GM21447 (cell line): ENCODE measurements at regions not wholly inside any gene's neighbourhood (a gene's known extent, or its start where the extent isn't known, plus 50 kb on each side); places are given as distances from the start of the nearest gene placed in this dataset.
"Not testable (repeated sequence)": the region's sequence is repeated elsewhere in the genome, so short reads cannot be mapped to it uniquely, and the experiment has no call there.

Source experiments
- ATAC-seq: cut with Tn5 transposase; IDR thresholded peaks from one replicate; pipeline ENCODE4 v1.9.1; 2021; ENCODE audit not compliant: unreplicated experiment

DNA sequence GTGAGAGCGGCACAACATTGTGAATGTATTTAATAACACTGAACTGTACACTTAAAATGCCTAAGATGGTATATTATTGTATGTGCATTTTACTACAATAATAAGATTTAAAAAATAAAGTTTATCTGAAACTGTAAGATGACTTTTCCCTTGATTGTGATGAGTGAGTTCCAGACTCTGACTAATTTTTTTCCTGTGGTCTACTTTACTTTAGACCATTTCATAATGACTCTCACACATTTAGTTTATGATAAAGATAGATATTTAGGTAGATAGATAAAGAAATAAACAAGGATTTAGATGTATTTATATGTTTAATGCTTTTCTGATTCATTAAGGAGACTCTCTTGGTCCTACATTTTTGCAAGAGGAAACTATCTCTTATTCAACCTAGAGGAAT is 835.9 kb upstream of the SORCS1 start:
- ATAC-seq = no peak

DNA sequence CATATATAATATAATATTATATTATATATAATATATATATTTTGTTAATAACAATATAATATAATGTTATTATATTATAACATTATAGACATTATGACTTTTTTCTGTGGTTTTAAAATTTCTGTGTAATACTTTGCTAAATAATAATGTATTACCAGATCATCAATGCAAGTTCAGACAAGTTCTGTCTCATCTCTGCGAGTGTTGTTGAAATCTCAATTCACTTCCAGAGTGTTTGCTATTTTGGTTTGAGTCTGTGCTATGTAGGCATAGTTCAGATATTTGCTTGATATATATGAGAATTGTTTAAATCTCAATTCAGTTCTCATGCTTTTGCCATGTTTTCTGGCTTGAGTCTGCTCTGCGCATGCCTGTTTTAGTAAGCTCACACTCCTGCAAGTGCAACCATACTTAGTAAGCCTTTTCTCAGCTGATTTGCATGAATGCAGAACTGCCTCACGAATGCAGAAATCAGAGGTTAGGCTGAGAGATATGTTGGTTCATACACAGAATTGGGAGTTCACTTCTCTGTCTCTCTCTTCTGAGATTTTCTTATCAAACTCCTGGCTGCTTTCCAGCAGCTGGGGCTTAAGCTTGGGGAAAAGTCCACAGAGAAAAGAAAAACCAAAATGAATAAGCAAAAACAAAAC is 830.2 kb upstream of the SORCS1 start:
- no peak for ATAC-seq

DNA sequence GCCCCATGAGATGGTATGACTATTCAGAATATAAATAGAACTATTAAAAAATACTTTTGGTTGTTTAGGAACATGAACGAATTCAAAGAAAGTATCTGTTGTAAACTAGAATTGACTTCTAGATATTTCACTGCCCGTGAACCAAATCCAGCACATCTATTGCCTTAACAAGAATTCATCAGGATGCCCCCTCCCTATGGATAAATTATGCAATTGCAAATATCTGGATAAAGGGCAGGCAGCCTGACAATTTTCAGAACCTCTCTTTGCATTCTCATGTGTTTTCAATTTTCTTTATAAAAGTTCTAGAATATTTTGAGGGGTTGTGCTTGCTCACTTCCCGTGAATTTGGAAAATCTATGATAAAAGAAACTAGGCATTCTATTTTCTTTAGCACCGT is 822.1 kb upstream of the SORCS1 start:
- ATAC-seq = no peak

- no peak for ATAC-seq
Observed at GRCh38 chr10:107984581-107984980, 820.1 kb upstream of the SORCS1 start.

DNA sequence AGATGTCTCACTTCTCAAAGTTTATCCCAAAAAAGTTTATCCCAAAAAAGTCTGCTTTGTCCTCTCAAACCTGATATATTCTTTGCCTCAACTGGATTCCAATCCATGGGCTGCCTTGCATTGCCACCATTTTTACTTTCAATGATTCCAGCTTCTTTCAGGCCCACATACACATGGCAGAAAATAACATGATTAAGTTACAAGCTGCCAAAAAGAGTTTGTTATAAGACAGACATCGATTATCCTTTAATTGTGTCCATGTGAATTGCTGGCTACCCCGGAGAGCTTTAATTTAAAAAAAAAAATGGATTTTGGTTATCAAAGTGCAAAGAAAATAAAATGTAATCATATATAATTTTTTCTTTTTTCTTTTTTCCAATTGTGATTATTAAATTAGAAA is 819.6 kb upstream of the SORCS1 start:
- no peak for ATAC-seq

DNA sequence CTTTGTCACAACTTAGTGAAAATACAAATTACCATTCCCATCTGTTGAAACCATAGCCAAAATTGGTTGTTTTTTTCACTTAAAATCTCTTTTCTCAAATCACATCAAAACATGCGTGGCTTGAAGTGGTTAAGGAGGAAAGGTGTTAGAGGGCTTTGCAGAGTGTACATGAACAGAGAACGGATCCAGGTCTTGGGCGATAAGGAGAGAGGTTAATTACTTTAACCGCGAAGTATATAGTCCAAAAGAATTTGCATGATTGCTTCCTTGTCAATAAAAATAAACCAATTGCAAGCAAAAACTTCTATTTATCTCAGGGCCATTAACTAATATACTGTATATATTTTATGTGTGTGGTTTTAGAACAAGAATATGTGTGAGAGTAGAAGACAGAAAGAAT is 813.9 kb upstream of the SORCS1 start:
- no peak for ATAC-seq

- no peak for ATAC-seq
Observed at GRCh38 chr10:107971973-107972372, 807.5 kb upstream of the SORCS1 start.

DNA sequence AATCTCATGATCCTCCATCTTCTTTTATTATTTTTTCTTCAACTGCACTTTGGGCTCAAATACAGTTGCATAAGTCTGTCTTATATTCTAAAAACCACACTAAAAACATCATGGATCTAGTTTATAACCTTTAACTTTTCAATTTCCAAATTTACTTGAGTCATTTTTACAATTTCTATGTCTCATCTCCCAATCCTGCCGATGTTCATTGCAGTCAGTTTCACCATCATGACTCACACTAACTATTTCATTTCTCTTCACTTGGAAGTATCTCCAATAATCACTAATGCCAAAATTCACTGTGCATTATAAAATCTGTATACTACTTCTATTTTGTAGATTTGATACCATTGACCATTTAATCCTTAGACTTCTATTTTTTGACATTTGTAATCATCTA is 806.9 kb upstream of the SORCS1 start:
- no peak for ATAC-seq

GRCh38 chr10:107970512-107970911 is 806.0 kb upstream of the SORCS1 start:
- ATAC-seq = no peak

- no peak for ATAC-seq
Observed at GRCh38 chr10:107969936-107970335, 805.4 kb upstream of the SORCS1 start.

GRCh38 chr10:107966826-107967225 is 802.3 kb upstream of the SORCS1 start:
- no peak for ATAC-seq

DNA sequence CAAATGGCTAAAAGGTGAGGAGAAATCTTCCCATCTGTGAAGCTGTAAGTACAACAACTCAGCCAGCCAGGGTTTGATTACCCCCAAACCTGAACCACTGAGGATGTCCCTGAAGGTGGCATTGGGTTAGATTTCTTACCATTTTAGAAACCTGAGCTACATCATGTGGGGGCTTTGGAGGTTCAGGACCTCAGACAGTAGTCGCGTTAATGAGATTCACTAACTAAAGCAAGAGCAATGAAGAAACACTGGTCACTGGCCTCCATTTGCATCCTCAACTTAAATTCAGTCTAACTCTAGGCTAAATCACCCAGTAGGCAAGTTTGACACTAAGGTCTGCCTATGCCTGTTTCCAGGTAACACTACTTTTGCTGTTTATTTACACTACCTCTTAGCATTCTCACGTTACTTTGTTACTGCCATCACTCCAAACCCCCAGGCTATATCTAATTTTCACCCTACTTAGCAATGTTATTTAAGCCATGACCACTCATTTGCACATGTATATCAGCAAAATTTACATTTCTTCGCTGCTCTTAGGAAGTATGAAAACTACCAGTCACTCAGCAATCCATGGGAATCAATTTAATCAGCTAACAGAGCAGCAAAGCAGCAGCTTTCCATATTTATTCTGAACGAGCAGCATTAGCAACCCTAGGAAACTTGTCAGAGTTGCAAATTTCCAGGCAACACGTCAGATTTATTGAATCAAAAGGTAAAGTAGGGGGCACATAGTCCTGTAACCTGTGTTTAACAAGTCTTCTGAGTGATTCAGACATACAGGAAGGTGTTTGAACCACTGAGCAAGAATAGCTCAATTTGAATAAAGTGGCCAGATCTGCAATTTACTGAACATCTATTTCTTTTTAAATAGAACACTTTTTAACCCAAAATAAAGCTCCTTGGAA is 788.4 kb upstream of the SORCS1 start:
- ATAC-seq = no peak

DNA sequence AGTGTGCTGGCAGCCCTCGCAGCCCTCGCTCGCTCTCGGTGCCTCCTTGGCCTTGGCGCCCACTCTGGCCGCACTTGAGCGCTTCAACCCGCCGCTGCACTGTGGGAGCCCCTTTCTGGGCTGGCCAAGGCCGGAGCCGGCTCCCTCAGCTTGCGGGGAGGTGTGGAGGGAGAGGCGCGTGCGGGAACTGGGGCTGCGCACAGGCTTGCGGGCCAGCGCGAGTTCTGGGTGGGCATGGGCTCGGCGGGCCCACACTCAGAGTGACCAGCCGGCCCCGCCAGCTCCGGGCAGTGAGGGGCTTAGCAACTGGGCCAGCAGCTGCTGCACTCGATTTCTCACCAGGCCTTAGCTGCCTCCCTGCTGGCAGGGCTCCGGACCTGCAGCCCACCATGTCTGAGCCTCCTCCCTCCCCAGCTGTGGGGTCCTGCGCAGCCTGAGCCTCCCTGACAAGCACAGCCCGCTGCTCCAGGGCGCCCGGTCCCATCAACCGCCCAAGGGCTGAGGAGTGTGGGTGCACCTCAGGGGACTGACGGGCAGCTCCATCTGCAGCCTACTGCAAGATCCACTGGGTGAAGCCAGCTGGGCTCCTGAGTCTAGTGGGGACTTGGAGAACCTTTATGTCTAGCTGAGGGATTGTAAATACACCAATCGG is 786.0 kb upstream of the SORCS1 start:
- not testable (repeated sequence) for ATAC-seq

DNA sequence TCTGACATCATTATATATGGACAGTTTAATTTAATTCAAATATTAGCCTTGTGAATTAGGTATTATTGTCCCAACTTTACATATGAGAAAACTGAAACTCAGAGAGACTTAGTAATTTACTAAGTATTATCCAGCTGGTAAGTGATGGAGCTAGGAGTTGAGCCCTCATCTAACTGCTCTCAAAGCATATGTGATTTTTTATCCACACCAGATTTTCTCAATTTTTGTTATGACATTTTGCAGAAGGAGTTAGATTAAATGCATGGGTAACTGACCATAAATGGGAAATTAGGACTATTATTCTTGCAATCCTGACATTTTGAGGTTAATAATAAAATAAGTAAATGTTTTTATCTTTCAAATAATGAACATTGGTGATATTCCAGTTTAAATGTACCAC is 778.3 kb upstream of the SORCS1 start:
- no peak for ATAC-seq

DNA sequence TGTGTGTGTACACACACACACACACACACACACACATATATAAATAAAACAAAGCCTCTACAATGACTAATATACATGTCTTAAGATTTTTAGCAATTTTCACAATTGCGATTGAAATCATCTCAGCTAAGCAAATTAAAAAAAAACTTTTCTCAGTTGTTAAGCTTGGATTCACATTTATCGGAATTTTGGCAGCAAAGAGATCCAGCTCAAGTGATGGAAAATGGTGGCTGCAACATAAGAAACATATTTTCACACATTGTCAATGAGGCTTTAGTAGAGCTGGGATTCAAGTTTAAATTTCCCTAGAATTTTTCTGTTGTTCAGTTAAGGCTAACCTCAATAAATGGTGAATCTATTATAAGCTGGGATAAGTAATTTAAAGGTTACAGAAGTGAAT is 768.6 kb upstream of the SORCS1 start:
- ATAC-seq = no peak

- no peak for ATAC-seq
Observed at GRCh38 chr10:107931808-107932207, 767.3 kb upstream of the SORCS1 start.

- no peak for ATAC-seq
Observed at GRCh38 chr10:107930037-107930436, 765.5 kb upstream of the SORCS1 start.

GRCh38 chr10:107924458-107924857 is 760.0 kb upstream of the SORCS1 start:
- no peak for ATAC-seq

DNA sequence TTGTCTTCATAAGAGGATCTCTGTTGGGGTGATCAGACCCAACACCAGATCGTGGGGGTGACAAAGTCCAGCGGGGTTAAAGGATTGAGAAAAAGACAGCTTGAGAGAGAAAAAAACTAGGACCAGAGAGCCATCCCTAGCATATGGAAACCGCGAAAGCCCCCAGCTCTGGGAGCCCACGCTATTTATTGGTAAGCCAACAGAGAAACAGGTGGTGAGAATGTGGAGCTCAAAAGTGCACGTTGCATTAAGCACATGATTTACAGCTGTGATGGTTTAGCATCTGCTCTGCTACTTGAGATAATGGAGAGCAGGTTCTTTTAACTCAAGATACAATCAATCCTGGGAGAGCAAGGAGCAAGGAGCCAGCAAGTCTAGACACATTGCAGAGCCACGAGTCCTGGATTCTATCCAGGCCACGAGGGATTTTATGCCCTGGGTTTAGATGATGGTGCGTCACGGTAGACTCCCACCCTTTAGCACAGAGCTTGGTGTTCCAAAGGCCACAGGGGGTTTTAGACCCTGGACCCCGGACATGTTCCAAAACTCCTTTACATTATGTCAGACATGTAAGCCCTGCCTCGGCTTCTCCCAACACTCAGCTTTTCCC is 755.2 kb upstream of the SORCS1 start:
- no peak for ATAC-seq

DNA sequence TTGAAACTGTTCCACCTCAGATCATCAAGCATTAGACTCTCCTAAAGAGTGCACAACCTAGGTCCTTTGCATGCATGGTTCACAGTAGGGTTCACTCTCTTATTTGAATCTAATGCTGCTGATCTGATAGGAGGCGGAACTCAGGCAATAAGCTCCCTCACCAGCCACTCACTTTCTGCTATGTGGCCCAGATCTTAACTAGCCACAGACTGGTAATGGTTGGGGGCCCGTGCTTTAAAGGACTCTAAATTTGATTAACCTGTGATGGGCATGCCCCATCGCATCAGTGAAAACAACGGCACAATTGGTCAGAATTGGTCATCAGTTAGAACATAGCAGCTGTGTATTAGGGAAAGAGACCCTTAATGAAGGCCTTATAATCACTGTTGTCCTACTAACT is 753.7 kb upstream of the SORCS1 start:
- ATAC-seq = no peak

DNA sequence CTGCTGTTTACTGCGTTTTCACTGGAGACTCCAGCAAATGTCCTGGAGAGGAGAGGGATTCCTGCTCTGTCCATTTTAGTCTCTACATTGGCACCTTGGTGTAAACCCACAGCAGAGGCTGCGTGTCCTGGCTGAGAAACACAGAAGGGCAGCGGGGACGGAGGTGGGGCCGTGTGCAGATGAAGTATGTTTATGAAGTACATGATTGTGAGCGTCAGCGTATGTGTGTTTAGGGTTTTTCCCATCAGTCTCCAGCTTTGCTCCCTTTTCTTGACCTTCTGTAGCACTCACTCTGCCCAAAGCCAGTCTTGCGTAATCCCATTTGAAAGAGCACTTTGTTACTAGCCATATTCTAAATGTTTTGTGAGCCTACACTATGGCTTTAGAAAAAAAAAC is 750.7 kb upstream of the SORCS1 start:
- no peak for ATAC-seq
